Heart right ventricle (tissue), 16 donors: ENCODE measurements at regions not wholly inside any gene's neighbourhood (a gene's known extent, or its start where the extent isn't known, plus 50 kb on each side); places are given as distances from the start of the nearest gene placed in this dataset.
"Not testable (repeated sequence)": the region's sequence is repeated elsewhere in the genome, so short reads cannot be mapped to it uniquely, and the experiment has no call there.

Experiments
- ATAC-seq, 8 donors: fragments of 200-7000 bp; cut with Tn5 transposase; one replicate each; pipeline ENCODE4 v1.9.1; 2020; ENCODE audit warnings: mild to moderate bottlenecking in 8 of 8, moderate library complexity in 8 of 8, moderate number of reproducible peaks in 1 of 8
- DNase-seq, 2 donors: peaks; one replicate each; pipeline ENCODE4 v3.0.0-alpha.2; 2020
- H3K27ac ChIP-seq, 10 donors: fragments of 200-600 bp; sonication (generic) in 2 of 10; one replicate each; pipeline versions ENCODE4 v1.5.0 to v1.8.0; 2020 to 2022; ENCODE audit warnings: mild to moderate bottlenecking in 3 of 10
- H3K27me3 ChIP-seq, 7 donors: fragments of 200-600 bp; one replicate each; pipeline ENCODE4 v1.8.0; 2021 to 2022; ENCODE audit warnings: mild to moderate bottlenecking in 2 of 7
- H3K36me3 ChIP-seq, 9 donors: fragments of 200-600 bp; sonication (generic) in 1 of 9; one replicate each; pipeline versions ENCODE4 v1.5.0 to v1.8.0; 2020 to 2022; ENCODE audit warnings: mild to moderate bottlenecking in 2 of 9
- H3K4me1 ChIP-seq, 9 donors: fragments of 200-600 bp; sonication (generic) in 1 of 9; one replicate each; pipeline versions ENCODE4 v1.5.0 to v1.8.0; 2020 to 2022; ENCODE audit warnings: mild to moderate bottlenecking in 4 of 9
- H3K4me3 ChIP-seq, 10 donors: fragments of 200-600 bp; sonication (generic) in 2 of 10; one replicate each; pipeline versions ENCODE4 v1.5.0 to v1.8.0; 2020 to 2022; ENCODE audit warnings: mild to moderate bottlenecking in 7 of 10, moderate library complexity in 2 of 10
- H3K9me3 ChIP-seq, 11 donors: fragments of 200-600 bp in 10 of 11; sonication (generic) in 2 of 11; one replicate each; pipeline versions ENCODE4 v1.5.0 to v1.8.0; 2013 to 2022; ENCODE audit warnings: mild to moderate bottlenecking in 2 of 11, control low read depth in 1 of 11, moderate library complexity in 1 of 11
- WGBS, 2 donors: extraction: QIAGEN DNeasy Blood & Tissue Kit; methylation state at CpG; one replicate each; pipeline ENCODE4 v1.1.7; 2013; ENCODE audit warnings: inconsistent platforms in 1 of 2; 5-methylcytosine and 5-hydroxymethylcytosine counted together
- intact Hi-C, 10 donors: fragments of 100-400 bp; cut with DNase I; formaldehyde crosslinking; loops; one replicate each; pipeline versions ENCODE4 v1.11.1 to v1.14.2; 2022
- TF ChIP-seq, protein P1 (sequence below), 9 donors: fragments of 200-600 bp; sonication (generic) in 2 of 9; IDR thresholded peaks; one replicate each; pipeline versions ENCODE4 v1.5.0 to v1.8.0; 2021 to 2022; ENCODE audit warnings: antibody characterized with exemption in 9 of 9, mild to moderate bottlenecking in 5 of 9, moderate library complexity in 1 of 9
- donor health status: Arrhythmogenic right ventricular cardiomyopathy.
- donor health status: ischemic (EF 13 %, LVEDD 7.1; RV severe dilation, severe dysfunction).
- donor health status: healthy with polysubstance abuse.
- donor health status: DM: no; HTN: yes; CAD: no.
- donor health status: DM: no; HTN: no; CAD: no.
- donor health status: ischemic (EF 25% LVEDD 6.9; RV normal size, moderate dysfunction).
- donor health status: ischemic (EF 25% LVEDD 5.7; RV mildly dilated, moderate dysfunction).
- donor health status: healthy.
- donor health status: DM: yes; HTN: yes; CAD: no.
- donor health status: Ischemic cardiomyopathy.
- donor health status: ischemic (EF 35%, LVEDD 5.7; RV mildly dilated, moderate dysfunction).
- donor health status: nonischemic (EF 11% LVEDD 7.7; RV severe dilation, severe dysfunction).
- donor health status: DM: yes; HTN: yes; CAD: no.
- donor health status: PGD.
- donor health status: ischemic (EF 29% LVEDD 5.4; RV normal size, mild dysfunction).
- donor health status: nonischemic (EF 23%, LVEDD 6.1; RV moderate dilation, normal function).

DNA sequence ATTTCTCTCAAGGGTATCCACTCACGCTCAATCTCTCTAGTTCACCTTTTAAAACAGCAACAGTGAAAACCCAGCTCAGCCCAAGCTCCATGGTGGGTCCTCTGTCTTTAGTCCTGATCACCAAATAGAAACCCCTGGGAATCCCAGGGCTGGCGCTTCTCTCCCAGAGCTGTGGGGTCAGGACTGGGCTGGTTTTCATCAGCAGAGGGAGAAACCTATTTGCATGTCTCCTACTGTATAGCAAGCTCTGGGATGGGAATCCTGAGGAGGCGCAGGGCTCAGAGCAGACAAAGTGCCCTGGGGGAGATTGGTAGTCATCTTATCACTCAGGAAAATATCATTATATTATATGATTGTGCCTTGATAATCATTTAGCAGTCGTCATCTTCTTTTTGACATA lies 843.1 kb downstream of the TMEM121 start:
- H3K27ac ChIP-seq, ATAC-seq, H3K4me3 ChIP-seq, H3K36me3 ChIP-seq, H3K9me3 ChIP-seq, DNase-seq, H3K4me1 ChIP-seq, intact Hi-C loops: not testable (repeated sequence)
- peaks cover 0 to 31% (median 15%) of the 10 kb centered on the region in 7 donors for H3K27me3 ChIP-seq
- 38 to 42% methylated on average over 3 of the region's 4 CpGs for WGBS, 2 donors

DNA sequence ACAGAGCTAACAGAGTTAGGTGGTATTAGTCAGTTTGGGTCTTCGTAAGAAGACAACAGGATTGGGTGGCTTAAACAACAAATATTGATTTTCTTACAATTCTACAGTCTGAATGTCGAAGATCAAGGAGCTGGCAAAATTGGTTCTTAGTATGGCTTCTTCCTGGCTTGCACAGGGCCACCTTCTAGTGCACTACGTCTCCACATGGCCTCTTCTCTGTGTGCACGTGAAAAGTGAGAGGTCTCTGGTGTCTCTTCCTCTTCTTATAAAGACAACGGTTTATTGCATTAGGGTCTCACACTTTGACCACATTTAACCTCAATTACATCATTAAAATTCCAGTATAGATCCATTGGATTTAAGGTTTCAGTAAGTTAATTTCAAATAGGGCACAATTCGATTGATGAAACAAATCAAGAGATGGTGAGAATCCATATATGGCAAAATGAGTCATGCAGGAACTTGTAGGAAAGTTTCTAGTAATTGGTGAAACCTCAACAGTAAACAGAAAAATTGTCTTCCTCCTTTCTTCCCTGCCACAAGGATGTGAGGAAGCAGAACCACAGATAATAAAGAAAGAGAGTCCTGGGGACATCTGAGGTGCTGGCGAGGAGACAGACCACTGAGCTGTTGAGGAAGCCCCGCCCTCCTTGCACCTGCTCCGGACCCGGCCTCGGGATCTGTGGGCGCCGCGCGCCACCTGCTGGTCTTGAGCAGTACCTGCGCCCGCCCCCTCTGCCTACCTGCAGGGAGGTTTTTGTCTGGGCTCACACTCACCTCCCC lies 846.7 kb downstream of the TMEM121 start:
- Histone ChIP-seq H3K36me3 (no peaks in the 10 kb centered on the region), H3K27me3 (peaks cover 0 to 47% (median 15%) of the 10 kb centered on the region in 7 donors), H3K4me3 (no peak overlapping the region), H3K4me1 (peaks cover 0 to 5% (median 0%) of the 10 kb centered on the region in 9 donors), H3K27ac (no peak overlapping the region), H3K9me3 (no peaks in the 10 kb centered on the region)
- ATAC-seq, result no peak
- DNase-seq, result peak in 1 of 2 donors; percentile 23
- intact Hi-C loops, result no loop called here
- WGBS, 2 donors, result 30 to 32% methylated on average over 17 of the region's 17 CpGs
- TF ChIP-seq, protein P1, sequence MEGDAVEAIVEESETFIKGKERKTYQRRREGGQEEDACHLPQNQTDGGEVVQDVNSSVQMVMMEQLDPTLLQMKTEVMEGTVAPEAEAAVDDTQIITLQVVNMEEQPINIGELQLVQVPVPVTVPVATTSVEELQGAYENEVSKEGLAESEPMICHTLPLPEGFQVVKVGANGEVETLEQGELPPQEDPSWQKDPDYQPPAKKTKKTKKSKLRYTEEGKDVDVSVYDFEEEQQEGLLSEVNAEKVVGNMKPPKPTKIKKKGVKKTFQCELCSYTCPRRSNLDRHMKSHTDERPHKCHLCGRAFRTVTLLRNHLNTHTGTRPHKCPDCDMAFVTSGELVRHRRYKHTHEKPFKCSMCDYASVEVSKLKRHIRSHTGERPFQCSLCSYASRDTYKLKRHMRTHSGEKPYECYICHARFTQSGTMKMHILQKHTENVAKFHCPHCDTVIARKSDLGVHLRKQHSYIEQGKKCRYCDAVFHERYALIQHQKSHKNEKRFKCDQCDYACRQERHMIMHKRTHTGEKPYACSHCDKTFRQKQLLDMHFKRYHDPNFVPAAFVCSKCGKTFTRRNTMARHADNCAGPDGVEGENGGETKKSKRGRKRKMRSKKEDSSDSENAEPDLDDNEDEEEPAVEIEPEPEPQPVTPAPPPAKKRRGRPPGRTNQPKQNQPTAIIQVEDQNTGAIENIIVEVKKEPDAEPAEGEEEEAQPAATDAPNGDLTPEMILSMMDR (IDR thresholded peaks at IDR 0.05), result peak in 8 of 9 donors; percentile 16 to 66 (median 47)

GRCh38 chr14:106373653-106374110 lies 847.3 kb downstream of the TMEM121 start:
- H3K27ac ChIP-seq, DNase-seq, H3K4me3 ChIP-seq, intact Hi-C loops, H3K36me3 ChIP-seq, H3K9me3 ChIP-seq, ATAC-seq, H3K4me1 ChIP-seq: not testable (repeated sequence)
- WGBS, 2 donors, result 49 to 52% methylated on average over 13 of the region's 13 CpGs
- peaks cover 0 to 53% (median 21%) of the 10 kb centered on the region in 7 donors for H3K27me3 ChIP-seq

DNA sequence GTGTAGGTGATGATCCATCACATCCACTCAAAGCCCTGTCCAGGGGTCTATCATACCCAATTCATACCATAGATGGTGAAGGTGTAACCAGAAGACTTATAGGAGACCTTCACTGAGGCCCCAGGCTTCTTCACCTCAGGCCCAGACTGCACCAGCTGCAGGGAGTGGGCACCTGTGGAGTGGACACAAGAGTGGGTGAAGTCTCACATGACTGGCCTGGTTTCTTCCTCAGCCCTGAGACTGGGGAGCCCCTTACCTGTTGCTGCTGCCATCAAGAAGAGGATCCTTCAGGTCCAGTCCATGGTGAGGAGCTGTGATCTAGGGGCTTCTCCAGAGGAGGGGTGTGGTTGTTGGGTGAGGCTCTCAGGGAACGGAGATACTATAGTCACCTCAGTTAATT lies 851.0 kb downstream of the TMEM121 start:
- H3K9me3 ChIP-seq, result no peaks in the 10 kb centered on the region
- 67 to 80% methylated on average over 1 of the region's 1 CpG for WGBS, 2 donors
- H3K4me3 ChIP-seq, result no peak overlapping the region
- intact Hi-C loops, result no loop called here
- peaks cover 0 to 5% (median 0%) of the 10 kb centered on the region in 9 donors for H3K4me1 ChIP-seq
- peaks cover 0 to 72% (median 28%) of the 10 kb centered on the region in 7 donors for H3K27me3 ChIP-seq
- H3K36me3 ChIP-seq, result no peaks in the 10 kb centered on the region
- DNase-seq (no peak), ATAC-seq (no peak)
- H3K27ac ChIP-seq, result no peak overlapping the region
- TF ChIP-seq, protein P1 (IDR thresholded peaks at IDR 0.05), result no peak

- 0 to 5% methylated on average over 3 of the region's 3 CpGs for WGBS, 2 donors
- no peak for DNase-seq
- Histone ChIP-seq H3K4me3 (no peak overlapping the region), H3K27ac (no peak overlapping the region), H3K9me3 (no peaks in the 10 kb centered on the region), H3K27me3 (peaks cover 0 to 72% (median 28%) of the 10 kb centered on the region in 7 donors), H3K36me3 (no peaks in the 10 kb centered on the region), H3K4me1 (peaks cover 0 to 5% (median 0%) of the 10 kb centered on the region in 9 donors)
- intact Hi-C loops, result no loop called here
- ATAC-seq, result no peak
- TF ChIP-seq, protein P1 (IDR thresholded peaks at IDR 0.05), result peak in 1 of 9 donors; percentile 28
These were observed 851.8 kb downstream of the TMEM121 start for GRCh38 chr14:106378191-106378590.
